ENCODE measurements at regions not wholly inside any gene's neighbourhood (a gene's known extent, or its start where the extent isn't known, plus 50 kb on each side); places are given as distances from the start of the nearest gene placed in this dataset.
"Not testable (repeated sequence)": the region's sequence is repeated elsewhere in the genome, so short reads cannot be mapped to it uniquely, and the experiment has no call there.

GRCh38 chr3:72660270-72661114 is 187.8 kb downstream of the SHQ1 start:
- no peak for DNase-seq (ENCODE audit: low spot score)

DNA sequence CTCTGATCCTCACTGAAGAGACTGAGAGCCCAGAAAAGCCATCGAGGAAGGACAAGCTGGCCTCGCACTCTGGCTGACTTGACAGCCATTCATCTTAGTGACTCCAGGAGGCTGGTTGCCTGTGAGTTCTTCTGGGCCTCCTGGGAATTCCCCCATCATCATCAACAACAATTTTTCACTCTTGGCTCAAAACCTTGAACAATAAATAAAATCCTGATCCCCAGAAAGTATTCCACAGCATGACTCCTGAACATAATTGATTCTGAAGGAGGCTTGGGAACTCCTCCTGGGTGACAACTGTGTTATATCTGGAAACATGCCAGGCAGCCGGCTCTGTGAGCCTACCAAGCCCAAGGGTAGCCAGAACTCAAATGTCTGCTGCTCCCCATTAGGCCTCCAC is 188.6 kb downstream of the SHQ1 start:
- DNase-seq (ENCODE audit: low spot score) = no peak

DNA sequence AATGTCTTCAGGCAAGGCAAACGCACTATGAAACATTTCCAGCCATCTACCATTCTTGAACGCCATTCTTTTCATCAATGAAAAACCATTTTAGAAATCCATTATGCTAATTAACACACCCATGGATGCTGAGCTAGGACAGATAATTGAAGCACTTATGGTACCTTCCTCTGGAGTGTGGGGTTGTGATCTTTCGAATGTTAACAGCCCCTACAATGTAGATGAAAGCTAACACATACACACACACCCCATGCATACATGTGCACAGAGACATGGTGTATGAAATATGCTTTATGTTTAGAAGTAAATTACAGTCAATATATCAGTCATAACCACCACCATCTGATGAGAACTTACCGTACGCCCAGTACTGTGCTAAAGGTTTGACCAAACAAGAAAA is 189.1 kb downstream of the SHQ1 start:
- no peak for DNase-seq (ENCODE audit: low spot score)

DNA sequence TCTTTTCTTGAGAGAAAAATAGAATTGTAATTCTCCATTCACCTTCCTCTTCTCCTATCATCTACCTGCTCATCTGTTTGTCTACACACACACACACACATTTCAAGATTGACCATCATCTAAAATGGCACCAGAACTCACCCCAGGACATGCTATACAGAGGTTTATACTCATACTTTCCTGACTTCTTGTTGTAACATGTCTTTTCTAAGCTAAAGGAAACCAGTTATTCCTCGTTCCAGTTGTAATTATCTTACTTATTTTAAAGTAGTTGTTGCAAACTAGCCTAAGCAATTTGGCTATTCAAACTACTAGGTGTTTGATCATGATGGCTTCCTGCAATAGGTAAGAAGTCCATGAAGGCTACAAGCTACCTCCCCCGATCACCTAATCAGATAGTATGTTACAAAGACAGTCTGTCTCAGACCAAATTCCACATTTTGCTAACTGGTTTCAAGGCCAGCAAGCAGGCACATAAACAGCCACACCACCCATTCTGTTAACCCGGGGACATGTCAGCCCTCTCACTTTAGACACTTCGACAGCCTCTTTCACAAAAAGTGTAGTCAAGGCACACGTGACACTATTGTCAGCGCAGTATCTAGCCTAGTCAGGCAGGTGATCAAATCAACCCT is 189.7 kb downstream of the SHQ1 start:
- no peak for DNase-seq (ENCODE audit: low spot score)

DNA sequence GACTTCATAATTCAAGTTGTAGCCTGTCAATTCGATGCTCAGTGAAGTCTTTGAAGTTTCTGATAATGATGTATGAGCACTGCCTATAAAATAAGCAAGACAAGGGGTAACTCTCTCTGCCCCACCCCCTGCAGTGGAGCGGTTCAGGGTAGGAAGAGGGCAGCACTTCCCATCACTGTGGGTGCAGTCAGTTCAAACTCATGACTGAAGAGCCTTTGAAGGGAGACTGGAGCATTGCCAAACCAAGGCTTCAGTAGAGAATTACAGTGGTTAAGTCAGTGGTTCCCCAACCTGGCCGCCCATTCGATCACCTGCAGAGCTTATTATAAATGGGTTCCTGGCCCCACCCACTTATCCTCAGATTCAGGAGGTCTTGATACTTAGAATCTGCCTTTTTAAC is 190.6 kb downstream of the SHQ1 start:
- no peak for DNase-seq (ENCODE audit: low spot score)

DNA sequence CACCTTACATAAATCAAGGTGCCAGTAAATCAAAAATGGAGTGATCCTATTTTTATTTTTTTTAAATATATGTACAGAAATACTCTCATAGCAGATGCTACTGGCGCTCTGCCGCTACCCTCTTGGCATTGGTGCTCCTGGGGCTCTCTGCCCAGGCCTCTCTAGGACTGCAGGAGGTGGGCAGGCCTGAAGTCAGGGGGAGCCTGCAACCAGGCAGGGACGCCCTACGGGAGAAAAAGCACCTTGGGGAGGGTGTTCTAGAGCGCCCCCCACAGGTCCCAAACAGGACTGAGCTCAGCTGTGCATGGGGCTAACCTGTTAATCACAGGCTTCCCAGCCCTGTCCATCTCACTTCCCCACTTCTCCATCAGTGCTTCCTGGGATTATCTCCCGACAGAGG is 192.5 kb downstream of the SHQ1 start:
- peak; percentile 38 for DNase-seq (ENCODE audit: low spot score)

GRCh38 chr3:72655131-72655551 is 193.1 kb downstream of the SHQ1 start:
- DNase-seq (ENCODE audit: low spot score) = peak; percentile 64

- no peak for DNase-seq (ENCODE audit: low spot score)
Observed at GRCh38 chr3:72652395-72652794, 195.8 kb downstream of the SHQ1 start.

GRCh38 chr3:72651498-72651897 is 196.7 kb downstream of the SHQ1 start:
- DNase-seq (ENCODE audit: low spot score) = no peak

DNA sequence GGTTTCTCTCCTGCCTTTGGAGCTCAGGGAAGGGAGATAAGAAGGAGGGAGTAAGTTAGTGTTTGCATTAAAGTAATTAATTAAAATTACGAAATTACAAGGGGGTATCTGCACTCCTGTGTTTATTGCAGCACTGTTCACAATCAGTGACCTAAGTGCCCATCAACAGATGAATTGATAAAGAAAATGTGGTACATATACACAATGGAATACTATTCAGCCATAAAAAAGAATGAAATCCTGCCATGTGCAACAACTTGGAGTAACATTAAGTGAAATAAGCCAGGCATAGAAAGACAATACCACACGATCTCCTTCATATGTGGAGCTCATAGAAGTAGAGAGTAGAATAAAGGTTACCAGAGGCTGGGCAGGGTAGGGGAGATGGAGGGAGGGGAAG is 202.0 kb downstream of the SHQ1 start:
- DNase-seq (ENCODE audit: low spot score) = no peak

GRCh38 chr3:72643635-72644034 is 204.6 kb downstream of the SHQ1 start:
- DNase-seq (ENCODE audit: low spot score) = not testable (repeated sequence)

GRCh38 chr3:72641684-72642083 is 206.6 kb downstream of the SHQ1 start:
- no peak for DNase-seq (ENCODE audit: low spot score)

DNA sequence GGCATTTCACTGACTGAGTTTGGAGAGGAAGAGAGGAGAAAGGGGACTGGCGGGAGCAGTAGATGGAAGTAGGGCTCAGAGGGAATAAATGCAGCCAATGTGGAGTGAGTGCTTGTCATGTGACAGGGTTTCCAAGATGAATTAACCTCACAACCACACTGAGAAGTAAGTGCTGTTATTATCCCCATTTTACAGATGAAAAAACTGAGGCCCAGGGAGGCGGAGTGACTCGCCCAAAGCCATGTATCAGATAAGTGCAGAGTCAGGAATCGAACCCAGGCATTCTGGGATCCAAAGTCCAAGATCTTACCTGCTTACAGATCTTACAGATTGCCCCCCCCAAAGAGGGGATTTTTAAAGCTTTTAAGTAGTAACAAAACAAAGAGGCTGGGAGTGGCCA is 207.2 kb downstream of the SHQ1 start:
- no peak for DNase-seq (ENCODE audit: low spot score)

DNA sequence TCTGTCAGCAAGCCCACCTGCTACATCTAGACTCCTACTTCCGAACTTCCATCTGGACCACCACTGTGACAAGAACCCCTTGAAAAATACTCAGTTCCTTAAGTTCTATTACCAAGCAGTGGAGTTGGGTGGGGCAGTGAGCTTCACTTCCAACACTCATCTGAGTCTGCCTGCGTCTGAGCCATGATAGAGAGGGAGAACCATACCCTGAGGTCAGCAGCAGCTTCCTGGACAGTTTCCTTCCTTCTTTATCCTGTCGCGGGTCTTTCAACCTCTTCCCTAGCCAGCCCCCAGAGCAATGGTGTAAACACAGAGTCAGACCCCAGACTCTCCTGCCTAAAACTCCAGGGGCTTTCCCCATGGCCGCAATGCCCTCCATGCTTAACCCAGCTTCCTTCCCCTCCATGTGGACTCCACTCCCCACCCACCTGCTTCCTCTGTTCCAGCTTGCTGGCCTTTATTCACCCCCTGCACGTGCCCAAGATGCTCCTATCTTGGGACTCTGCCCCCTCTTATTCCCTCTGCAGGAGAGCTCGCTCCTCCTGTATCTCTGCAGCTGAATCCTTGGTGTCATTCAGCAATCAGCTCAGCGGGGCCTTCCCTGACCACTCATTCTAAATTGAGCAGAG is 211.2 kb downstream of the SHQ1 start:
- no peak for DNase-seq (ENCODE audit: low spot score)

DNA sequence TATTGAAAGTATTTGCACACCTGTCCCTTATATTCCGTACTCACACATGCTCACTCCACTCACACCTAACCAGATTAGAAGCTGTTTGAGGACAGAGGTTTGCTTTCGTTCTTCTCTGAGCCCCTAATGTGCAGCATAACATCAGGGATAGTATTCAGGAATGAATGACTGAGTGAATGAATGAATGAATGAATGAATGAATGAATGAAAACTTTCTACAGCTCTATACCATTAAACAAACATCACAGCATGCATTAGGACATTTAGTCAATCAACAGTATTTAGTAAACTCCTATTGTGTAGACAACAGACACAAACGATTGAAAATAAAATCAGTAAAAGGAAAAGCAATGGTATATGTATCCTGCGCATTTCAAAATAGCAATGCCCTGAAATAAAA is 212.7 kb downstream of the SHQ1 start:
- no peak for DNase-seq (ENCODE audit: low spot score)

- no peak for DNase-seq (ENCODE audit: low spot score)
Observed at GRCh38 chr3:72634128-72634527, 214.1 kb downstream of the SHQ1 start.

DNA sequence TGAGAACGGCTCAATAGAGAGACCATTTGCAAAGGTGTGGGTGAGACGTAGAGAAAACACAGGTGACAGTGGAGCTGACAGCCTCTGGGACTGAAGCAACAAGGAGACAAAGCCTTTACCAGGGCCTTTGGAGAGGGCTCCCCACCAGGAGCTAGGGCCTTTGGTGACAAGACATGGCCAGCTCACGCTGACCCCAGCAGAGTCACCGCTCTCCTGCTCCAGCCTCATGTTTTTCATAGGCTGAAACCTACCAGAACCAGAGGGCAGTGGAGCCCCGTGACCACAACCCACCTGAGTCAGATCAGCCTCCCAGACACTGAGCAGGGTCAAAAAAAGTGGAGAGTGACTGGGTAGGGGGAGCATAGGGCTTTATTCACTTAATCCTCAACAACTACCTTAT is 214.7 kb downstream of the SHQ1 start:
- no peak for DNase-seq (ENCODE audit: low spot score)

- DNase-seq (ENCODE audit: low spot score) = no peak
Observed at GRCh38 chr3:72633121-72633520, 215.1 kb downstream of the SHQ1 start.

- no peak for DNase-seq (ENCODE audit: low spot score)
Observed at GRCh38 chr3:72632129-72632528, 216.1 kb downstream of the SHQ1 start.

- no peak for DNase-seq (ENCODE audit: low spot score)
Observed at GRCh38 chr3:72630969-72631344, 217.3 kb downstream of the SHQ1 start.

DNA sequence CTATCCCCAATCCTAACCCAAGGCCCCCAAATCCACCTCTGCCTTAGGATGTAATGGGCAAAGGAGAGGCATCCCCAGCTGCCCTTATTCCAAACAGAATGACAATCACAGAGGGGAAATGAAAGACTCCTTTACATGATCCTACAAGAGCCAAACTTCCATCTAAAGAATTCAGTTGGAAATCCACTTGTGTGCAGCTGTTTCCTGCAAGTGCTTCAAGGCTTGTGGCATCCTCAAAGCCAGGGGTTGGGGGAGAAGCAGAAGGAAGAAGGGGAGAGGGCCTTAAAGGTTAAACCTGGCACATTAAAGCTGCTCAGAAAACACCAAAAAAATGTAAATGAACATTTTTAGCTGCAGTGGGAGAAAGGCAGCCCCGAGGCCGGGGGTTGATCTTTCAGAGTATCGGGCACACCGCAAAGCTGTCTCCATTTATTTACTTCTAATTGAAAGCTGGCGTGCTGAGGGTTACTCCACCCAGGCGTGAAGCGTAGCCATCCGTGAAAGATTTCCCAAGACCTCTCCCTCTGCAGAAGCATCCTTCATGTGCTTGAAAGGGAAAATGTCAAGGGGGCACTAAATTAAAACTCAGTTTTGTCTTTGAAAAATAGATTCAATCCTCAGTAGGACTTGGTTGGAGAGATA is 217.8 kb downstream of the SHQ1 start:
- no peak for DNase-seq (ENCODE audit: low spot score)

- DNase-seq (ENCODE audit: low spot score) = no peak
Observed at GRCh38 chr3:72629191-72629631, 219.0 kb downstream of the SHQ1 start.

- no peak for DNase-seq (ENCODE audit: low spot score)
Observed at GRCh38 chr3:72628065-72628464, 220.2 kb downstream of the SHQ1 start.

Measured in cerebellar cortex (tissue), 1 donor.